ENCODE measurements at regions not wholly inside any gene's neighbourhood (a gene's known extent, or its start where the extent isn't known, plus 50 kb on each side); places are given as distances from the start of the nearest gene placed in this dataset.

DNA sequence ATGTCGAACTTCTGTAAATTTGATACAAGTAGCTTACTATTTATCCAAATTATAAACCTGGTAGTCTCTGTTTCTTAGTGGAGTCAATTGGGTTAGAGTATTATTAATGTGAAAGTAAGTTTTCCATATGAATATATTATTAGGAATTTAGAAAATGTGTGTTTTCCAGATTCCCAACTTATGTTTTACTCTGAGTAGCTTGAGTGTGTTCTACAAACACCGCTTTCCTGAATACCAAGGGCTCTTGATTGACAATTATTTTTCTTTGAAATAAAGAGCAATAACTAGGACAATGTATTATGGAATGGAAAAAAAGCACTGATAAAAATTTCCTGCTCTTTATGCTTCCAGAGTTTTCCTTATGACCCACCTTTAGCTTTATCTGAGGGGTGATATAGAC lies 233.6 kb downstream of the POSTN start:
- Histone ChIP-seq H3K36me3 (ENCODE audit: low read depth, low read length) (no peaks in the 10 kb centered on the region), H3K27me3 (ENCODE audit: low read length) (0 out of 2 replicates have a peak, but pooled peaks cover 4% of the 10 kb centered on the region), H2AFZ (ENCODE audit: low read length) (no peak overlapping the region), H3F3A (ENCODE audit: low read length, unreplicated experiment) (no peaks in the 10 kb centered on the region), H3K4me3 (ENCODE audit: low read length) (no peak overlapping the region), H3K79me2 (ENCODE audit: low read length) (no peaks in the 10 kb centered on the region), H3K4me2 (ENCODE audit: low read length) (no peak overlapping the region), H3K27ac (ENCODE audit: low read length) (no peak overlapping the region), H4K20me1 (ENCODE audit: low read length) (no peaks in the 10 kb centered on the region), H3K9ac (ENCODE audit: low read length) (no peak overlapping the region), H3K9me3 (ENCODE audit: low read length) (no peaks in the 10 kb centered on the region), H3K4me1 (ENCODE audit: insufficient read depth, low read length) (0 out of 2 replicates have a peak, but pooled peaks cover 5% of the 10 kb centered on the region), H3K9me2 (replicated peaks; ENCODE audit: low read length) (no peaks in the 10 kb centered on the region)
- intact Hi-C loops (cut with micrococcal nuclease), result no loop called here
- ChIA-PET POLR2A (ENCODE audit: unreplicated experiment) (no interaction called here), CTCF (no interaction called here)
- DNase-seq (no peak), ATAC-seq (no peak)
- no TSS peak for BruUV-seq (replicated peaks)
- TF ChIP-seq EZH2 (IDR thresholded peaks at IDR 0.05; ENCODE audit: low read length, unreplicated experiment) (no peak), EZH2phosphoT487 (IDR thresholded peaks at IDR 0.05; ENCODE audit: borderline replicate concordance, low read length) (no peak)
- TF ChIP-seq, protein P1, sequence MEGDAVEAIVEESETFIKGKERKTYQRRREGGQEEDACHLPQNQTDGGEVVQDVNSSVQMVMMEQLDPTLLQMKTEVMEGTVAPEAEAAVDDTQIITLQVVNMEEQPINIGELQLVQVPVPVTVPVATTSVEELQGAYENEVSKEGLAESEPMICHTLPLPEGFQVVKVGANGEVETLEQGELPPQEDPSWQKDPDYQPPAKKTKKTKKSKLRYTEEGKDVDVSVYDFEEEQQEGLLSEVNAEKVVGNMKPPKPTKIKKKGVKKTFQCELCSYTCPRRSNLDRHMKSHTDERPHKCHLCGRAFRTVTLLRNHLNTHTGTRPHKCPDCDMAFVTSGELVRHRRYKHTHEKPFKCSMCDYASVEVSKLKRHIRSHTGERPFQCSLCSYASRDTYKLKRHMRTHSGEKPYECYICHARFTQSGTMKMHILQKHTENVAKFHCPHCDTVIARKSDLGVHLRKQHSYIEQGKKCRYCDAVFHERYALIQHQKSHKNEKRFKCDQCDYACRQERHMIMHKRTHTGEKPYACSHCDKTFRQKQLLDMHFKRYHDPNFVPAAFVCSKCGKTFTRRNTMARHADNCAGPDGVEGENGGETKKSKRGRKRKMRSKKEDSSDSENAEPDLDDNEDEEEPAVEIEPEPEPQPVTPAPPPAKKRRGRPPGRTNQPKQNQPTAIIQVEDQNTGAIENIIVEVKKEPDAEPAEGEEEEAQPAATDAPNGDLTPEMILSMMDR (conservative IDR thresholded peaks at IDR 0.05; ENCODE audit: low read depth, low read length), result no peak

- H3K4me1 ChIP-seq (ENCODE audit: insufficient read depth, low read length), result 0 out of 2 replicates have a peak, but pooled peaks cover 5% of the 10 kb centered on the region
Observed at GRCh38 chr13:37364007-37364406, 234.6 kb downstream of the POSTN start.

DNA sequence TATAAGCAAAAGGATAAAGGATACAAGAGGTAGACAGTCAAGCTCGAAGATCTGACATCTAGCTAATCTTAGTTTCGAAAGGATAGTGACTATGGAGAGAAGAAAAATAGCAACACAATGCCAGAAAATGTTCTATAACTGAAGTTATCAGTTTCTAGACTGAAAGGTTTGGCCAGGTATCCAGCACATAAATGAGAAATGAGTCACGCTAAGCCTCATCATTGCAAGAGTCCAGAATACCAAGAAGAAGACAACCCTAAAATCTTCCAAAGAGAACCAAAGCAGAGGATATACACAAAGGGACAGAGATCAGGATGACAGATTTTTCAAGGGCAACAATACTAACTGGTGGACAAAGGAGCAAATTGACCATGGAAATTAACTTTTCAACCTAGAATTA lies 237.0 kb downstream of the POSTN start:
- Histone ChIP-seq H3K4me1 (ENCODE audit: insufficient read depth, low read length) (0 out of 2 replicates have a peak, but pooled peaks cover 5% of the 10 kb centered on the region), H2AFZ (ENCODE audit: low read length) (no peak overlapping the region), H3K36me3 (ENCODE audit: low read depth, low read length) (no peaks in the 10 kb centered on the region), H3K4me2 (ENCODE audit: low read length) (no peak overlapping the region), H3K9me2 (replicated peaks; ENCODE audit: low read length) (no peaks in the 10 kb centered on the region), H3F3A (ENCODE audit: low read length, unreplicated experiment) (no peaks in the 10 kb centered on the region), H3K27me3 (ENCODE audit: low read length) (no peaks in the 10 kb centered on the region), H3K9me3 (ENCODE audit: low read length) (no peaks in the 10 kb centered on the region), H3K9ac (ENCODE audit: low read length) (no peak overlapping the region), H3K4me3 (ENCODE audit: low read length) (no peak overlapping the region), H3K79me2 (ENCODE audit: low read length) (no peaks in the 10 kb centered on the region), H4K20me1 (ENCODE audit: low read length) (no peaks in the 10 kb centered on the region), H3K27ac (ENCODE audit: low read length) (no peak overlapping the region)
- TF ChIP-seq, protein P1 (conservative IDR thresholded peaks at IDR 0.05; ENCODE audit: low read depth, low read length), result no peak
- TF ChIP-seq EZH2phosphoT487 (IDR thresholded peaks at IDR 0.05; ENCODE audit: borderline replicate concordance, low read length) (no peak), EZH2 (IDR thresholded peaks at IDR 0.05; ENCODE audit: low read length, unreplicated experiment) (no peak)
- DNase-seq, result no peak
- BruUV-seq (replicated peaks), result no TSS peak
- POLR2A ChIA-PET (ENCODE audit: unreplicated experiment), result no interaction called here
- CTCF ChIA-PET, result no interaction called here
- intact Hi-C loops (cut with micrococcal nuclease), result no loop called here
- ATAC-seq, result no peak

More at GRCh38 chr13:37364007-37364406, 234.6 kb downstream of the POSTN start:
- ChIA-PET CTCF (no interaction called here), POLR2A (ENCODE audit: unreplicated experiment) (interaction anchor here (0.6 kb wide), 1 partner anchor 207 kb away, joined by 4 read pairs; no protein-coding TSS in a partner anchor)
- H2AFZ ChIP-seq (ENCODE audit: low read length), result no peak overlapping the region
- TF ChIP-seq, protein P1 (conservative IDR thresholded peaks at IDR 0.05; ENCODE audit: low read depth, low read length), result no peak
- TF ChIP-seq EZH2 (IDR thresholded peaks at IDR 0.05; ENCODE audit: low read length, unreplicated experiment), result no peak
- TF ChIP-seq EZH2phosphoT487 (IDR thresholded peaks at IDR 0.05; ENCODE audit: borderline replicate concordance, low read length), result no peak
- no peak overlapping the region for H3K4me3 ChIP-seq (ENCODE audit: low read length)
- H3K27me3 ChIP-seq (ENCODE audit: low read length), result 0 out of 2 replicates have a peak, but pooled peaks cover 4% of the 10 kb centered on the region
- no peak for DNase-seq
- intact Hi-C loops (cut with micrococcal nuclease), result no loop called here
- no peak overlapping the region for H3K4me2 ChIP-seq (ENCODE audit: low read length)
- no peak for ATAC-seq
- H3K79me2 ChIP-seq (ENCODE audit: low read length), result no peaks in the 10 kb centered on the region
- H3F3A ChIP-seq (ENCODE audit: low read length, unreplicated experiment), result no peaks in the 10 kb centered on the region
- no peaks in the 10 kb centered on the region for H3K36me3 ChIP-seq (ENCODE audit: low read depth, low read length)
- no peaks in the 10 kb centered on the region for H3K9me2 ChIP-seq (replicated peaks; ENCODE audit: low read length)
- no peaks in the 10 kb centered on the region for H4K20me1 ChIP-seq (ENCODE audit: low read length)
- no peak overlapping the region for H3K9ac ChIP-seq (ENCODE audit: low read length)
- no peak overlapping the region for H3K27ac ChIP-seq (ENCODE audit: low read length)
- no peaks in the 10 kb centered on the region for H3K9me3 ChIP-seq (ENCODE audit: low read length)
- BruUV-seq (replicated peaks), result no TSS peak
